Muscle of arm (tissue), 1 donor: ENCODE measurements at regions not wholly inside any gene's neighbourhood (a gene's known extent, or its start where the extent isn't known, plus 50 kb on each side); places are given as distances from the start of the nearest gene placed in this dataset.
"Not testable (repeated sequence)": the region's sequence is repeated elsewhere in the genome, so short reads cannot be mapped to it uniquely, and the experiment has no call there.

Experiments
- DNase-seq: peaks from one replicate; pipeline ENCODE4 v3.0.0-alpha.2; 2013

- DNase-seq = no peak
Measured at GRCh38 chr7:108813251-108814014, 243.8 kb downstream of the DNAJB9 start.

- no peak for DNase-seq
Measured at GRCh38 chr7:108815815-108816214, 246.1 kb downstream of the DNAJB9 start.

GRCh38 chr7:108818742-108819141 lies 249.1 kb downstream of the DNAJB9 start:
- DNase-seq = no peak

GRCh38 chr7:108824840-108825580 lies 255.3 kb downstream of the DNAJB9 start:
- DNase-seq = peak; percentile 38

GRCh38 chr7:108825581-108825909 lies 255.9 kb downstream of the DNAJB9 start:
- no peak for DNase-seq

GRCh38 chr7:108836256-108836655 lies 266.6 kb downstream of the DNAJB9 start:
- DNase-seq = peak; percentile 41

- DNase-seq = no peak
Measured at GRCh38 chr7:108838198-108838597, 268.5 kb downstream of the DNAJB9 start.

- no peak for DNase-seq
Measured at GRCh38 chr7:108839076-108839475, 269.4 kb downstream of the DNAJB9 start.

- no peak for DNase-seq
Measured at GRCh38 chr7:108845951-108846350, 276.3 kb downstream of the DNAJB9 start.

GRCh38 chr7:108846471-108846870 lies 276.8 kb downstream of the DNAJB9 start:
- no peak for DNase-seq

- no peak for DNase-seq
Measured at GRCh38 chr7:108848486-108848885, 278.8 kb downstream of the DNAJB9 start.

GRCh38 chr7:108860615-108861014 lies 290.9 kb downstream of the DNAJB9 start:
- peak; percentile 51 for DNase-seq

GRCh38 chr7:108861071-108861470 lies 291.4 kb downstream of the DNAJB9 start:
- DNase-seq = no peak

GRCh38 chr7:108863227-108863848 lies 293.7 kb downstream of the DNAJB9 start:
- DNase-seq = no peak

- no peak for DNase-seq
Measured at GRCh38 chr7:108869070-108869469, 299.4 kb downstream of the DNAJB9 start.

GRCh38 chr7:108875139-108875538 lies 305.5 kb downstream of the DNAJB9 start:
- no peak for DNase-seq

GRCh38 chr7:108890862-108891261 lies 321.2 kb downstream of the DNAJB9 start:
- DNase-seq = no peak

- DNase-seq = no peak
Measured at GRCh38 chr7:108908456-108908855, 338.8 kb downstream of the DNAJB9 start.

- DNase-seq = no peak
Measured at GRCh38 chr7:108911016-108911415, 341.3 kb downstream of the DNAJB9 start.

- no peak for DNase-seq
Measured at GRCh38 chr7:108920490-108920889, 350.8 kb downstream of the DNAJB9 start.

GRCh38 chr7:108943048-108943447 lies 373.4 kb downstream of the DNAJB9 start:
- DNase-seq = not testable (repeated sequence)

- DNase-seq = no peak
Measured at GRCh38 chr7:108947526-108947925, 377.9 kb downstream of the DNAJB9 start.

- peak; percentile 35 for DNase-seq
Measured at GRCh38 chr7:108972004-108972403, 402.3 kb downstream of the DNAJB9 start.
